Loucy (cell line): ENCODE measurements at regions not wholly inside any gene's neighbourhood (a gene's known extent, or its start where the extent isn't known, plus 50 kb on each side); places are given as distances from the start of the nearest gene placed in this dataset.

Experiments
- H2AFZ ChIP-seq: fragments of 200-600 bp; sonication (generic); 2 replicates; pipeline ENCODE4 v1.6.0; 2016; ENCODE audit warnings: antibody characterized with exemption, mild to moderate bottlenecking, low read length, moderate library complexity
- H3F3A ChIP-seq: fragments of 200-600 bp; 2 replicates; pipeline ENCODE4 v1.6.0; 2016; ENCODE audit warnings: antibody characterized with exemption, low read depth, mild to moderate bottlenecking
- H3K27me3 ChIP-seq: fragments of 200-600 bp; sonication (generic); 2 replicates; pipeline ENCODE4 v1.6.1; 2014; ENCODE audit warnings: low read length, mild to moderate bottlenecking; ENCODE audit not compliant: insufficient read depth, poor library complexity, severe bottlenecking
- H3K36me3 ChIP-seq: fragments of 200-600 bp; sonication (generic); 2 replicates; pipeline ENCODE4 v1.6.1; 2016; ENCODE audit warnings: low read length; ENCODE audit not compliant: insufficient read depth
- H3K4me1 ChIP-seq: fragments of 200-600 bp; sonication (generic); 2 replicates; pipeline ENCODE4 v1.5.1; 2014; ENCODE audit warnings: low read length, mild to moderate bottlenecking; ENCODE audit not compliant: insufficient read depth, poor library complexity, severe bottlenecking
- H3K4me2 ChIP-seq: fragments of 200-600 bp; sonication (generic); 2 replicates; pipeline ENCODE4 v1.6.0; 2014; ENCODE audit warnings: antibody characterized with exemption, low read length, low read depth, mild to moderate bottlenecking; ENCODE audit not compliant: poor library complexity, severe bottlenecking
- H3K4me3 ChIP-seq: fragments of 200-600 bp; sonication (generic); 2 replicates; pipeline ENCODE4 v1.5.1; 2014; ENCODE audit warnings: low read length, mild to moderate bottlenecking, mixed read lengths; ENCODE audit not compliant: poor library complexity, severe bottlenecking
- H3K79me2 ChIP-seq: fragments of 200-600 bp; sonication (generic); 2 replicates; pipeline ENCODE4 v1.6.1; 2014; ENCODE audit warnings: low read length; ENCODE audit not compliant: insufficient read depth
- H3K9ac ChIP-seq: fragments of 200-600 bp; sonication (generic); 2 replicates; pipeline ENCODE4 v1.6.0; 2014; ENCODE audit warnings: mild to moderate bottlenecking, low read depth, low read length, moderate library complexity; ENCODE audit not compliant: poor library complexity, severe bottlenecking
- H3K9me2 ChIP-seq: fragments of 200-600 bp; sonication (generic); replicated peaks from 2 replicates; pipeline ENCODE4 v1.6.1; 2016; ENCODE audit warnings: low read depth, low read length, mixed read lengths
- H3K9me3 ChIP-seq: fragments of 200-600 bp; sonication (generic); 2 replicates; pipeline ENCODE4 v1.6.1; 2014; ENCODE audit warnings: mild to moderate bottlenecking, antibody characterized with exemption, low read length, low read depth; ENCODE audit not compliant: insufficient read depth
- H4K20me1 ChIP-seq: fragments of 200-600 bp; sonication (generic); 2 replicates; pipeline ENCODE4 v1.6.0; 2014; ENCODE audit warnings: antibody characterized with exemption, low read length, mild to moderate bottlenecking; ENCODE audit not compliant: insufficient read depth, poor library complexity, severe bottlenecking
- CTCF ChIP-seq: fragments of 200-600 bp; sonication (generic); conservative IDR thresholded peaks from 2 replicates; pipeline ENCODE4 v1.5.1; 2014; ENCODE audit warnings: mild to moderate bottlenecking, antibody characterized with exemption, low read length
- EZH2phosphoT487 ChIP-seq: fragments of 200-600 bp; IDR thresholded peaks from 2 replicates; pipeline ENCODE4 v1.6.1; 2018; ENCODE audit warnings: antibody characterized with exemption, mild to moderate bottlenecking, moderate library complexity, borderline replicate concordance

GRCh38 chr4:184936071-184936470, 82.2 kb upstream of the HELT start:
- Histone ChIP-seq H3K27me3 (no peaks in the 10 kb centered on the region), H3K9me2 (no peaks in the 10 kb centered on the region), H2AFZ (no peak overlapping the region), H4K20me1 (no peaks in the 10 kb centered on the region), H3F3A (no peaks in the 10 kb centered on the region), H3K9ac (no peak overlapping the region), H3K4me1 (no peaks in the 10 kb centered on the region), H3K79me2 (no peaks in the 10 kb centered on the region), H3K4me2 (no peak overlapping the region), H3K4me3 (no peak overlapping the region), H3K36me3 (no peaks in the 10 kb centered on the region), H3K9me3 (no peaks in the 10 kb centered on the region)
- TF ChIP-seq CTCF (no peak), EZH2phosphoT487 (no peak)

- Histone ChIP-seq H3K4me1 (no peaks in the 10 kb centered on the region), H2AFZ (no peak overlapping the region), H3K9ac (no peak overlapping the region), H4K20me1 (no peaks in the 10 kb centered on the region), H3K9me2 (no peaks in the 10 kb centered on the region), H3K9me3 (no peaks in the 10 kb centered on the region), H3K27me3 (no peaks in the 10 kb centered on the region), H3K79me2 (no peaks in the 10 kb centered on the region), H3F3A (no peaks in the 10 kb centered on the region), H3K36me3 (no peaks in the 10 kb centered on the region), H3K4me2 (no peak overlapping the region), H3K4me3 (no peak overlapping the region)
- TF ChIP-seq CTCF, result no peak
- no peak for TF ChIP-seq EZH2phosphoT487
Measured at GRCh38 chr4:184937030-184937710, 81.1 kb upstream of the HELT start.

GRCh38 chr4:184937745-184938144, 80.5 kb upstream of the HELT start:
- H3K4me2 ChIP-seq, result no peak overlapping the region
- no peaks in the 10 kb centered on the region for H3K4me1 ChIP-seq
- H3K79me2 ChIP-seq, result no peaks in the 10 kb centered on the region
- no peak overlapping the region for H2AFZ ChIP-seq
- H3K27me3 ChIP-seq, result no peaks in the 10 kb centered on the region
- no peaks in the 10 kb centered on the region for H3K9me3 ChIP-seq
- H3K9ac ChIP-seq, result no peak overlapping the region
- TF ChIP-seq CTCF, result no peak
- no peak for TF ChIP-seq EZH2phosphoT487
- H3K9me2 ChIP-seq, result no peaks in the 10 kb centered on the region
- H4K20me1 ChIP-seq, result no peaks in the 10 kb centered on the region
- H3F3A ChIP-seq, result no peaks in the 10 kb centered on the region
- H3K4me3 ChIP-seq, result no peak overlapping the region
- H3K36me3 ChIP-seq, result no peaks in the 10 kb centered on the region
